ENCODE measurements at regions not wholly inside any gene's neighbourhood (a gene's known extent, or its start where the extent isn't known, plus 50 kb on each side); places are given as distances from the start of the nearest gene placed in this dataset.
A peak's percentile ranks its signal among the peaks of the same experiment; 100 is the strongest.
"Not testable (repeated sequence)": the region's sequence is repeated elsewhere in the genome, so short reads cannot be mapped to it uniquely, and the experiment has no call there.

DNA sequence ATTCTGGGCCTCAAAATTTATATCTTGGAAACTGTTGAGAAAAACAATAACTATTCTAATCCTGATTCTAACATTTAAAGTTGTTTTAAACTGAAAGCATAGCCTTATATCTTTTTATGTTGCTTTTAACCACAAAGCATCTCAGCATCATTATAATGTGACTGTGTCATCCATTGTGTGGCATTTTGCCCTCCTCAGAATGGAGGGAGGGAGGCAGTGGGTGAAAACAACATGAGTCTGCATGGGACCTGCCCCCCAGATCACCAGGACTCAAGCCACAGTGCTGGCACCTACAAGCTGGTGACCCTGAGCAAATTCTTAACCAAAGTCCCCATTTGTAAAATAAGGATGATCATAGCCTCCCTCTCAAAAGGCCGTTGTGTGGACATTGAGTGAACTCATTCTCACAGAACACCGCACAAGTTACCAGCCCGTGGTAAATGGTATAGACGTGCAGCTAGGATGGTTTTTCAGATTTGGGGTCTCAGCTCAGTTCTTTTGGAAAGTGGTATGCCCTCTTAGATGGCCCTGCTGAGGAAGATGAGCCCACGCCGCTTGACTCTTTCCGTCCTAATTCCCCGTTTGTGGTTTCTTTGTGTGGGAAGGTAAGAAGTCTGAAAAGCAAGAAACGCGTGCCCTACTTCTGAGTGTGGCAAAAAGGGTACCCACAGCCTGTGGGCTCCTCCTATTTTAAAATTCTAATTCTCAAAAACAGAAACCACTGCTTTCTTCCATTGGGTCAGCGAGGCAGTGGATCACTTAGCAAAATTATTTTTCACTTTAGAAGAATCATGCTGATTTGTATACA is 305.0 kb upstream of the ID2 start:
- no peak for DNase-seq

DNA sequence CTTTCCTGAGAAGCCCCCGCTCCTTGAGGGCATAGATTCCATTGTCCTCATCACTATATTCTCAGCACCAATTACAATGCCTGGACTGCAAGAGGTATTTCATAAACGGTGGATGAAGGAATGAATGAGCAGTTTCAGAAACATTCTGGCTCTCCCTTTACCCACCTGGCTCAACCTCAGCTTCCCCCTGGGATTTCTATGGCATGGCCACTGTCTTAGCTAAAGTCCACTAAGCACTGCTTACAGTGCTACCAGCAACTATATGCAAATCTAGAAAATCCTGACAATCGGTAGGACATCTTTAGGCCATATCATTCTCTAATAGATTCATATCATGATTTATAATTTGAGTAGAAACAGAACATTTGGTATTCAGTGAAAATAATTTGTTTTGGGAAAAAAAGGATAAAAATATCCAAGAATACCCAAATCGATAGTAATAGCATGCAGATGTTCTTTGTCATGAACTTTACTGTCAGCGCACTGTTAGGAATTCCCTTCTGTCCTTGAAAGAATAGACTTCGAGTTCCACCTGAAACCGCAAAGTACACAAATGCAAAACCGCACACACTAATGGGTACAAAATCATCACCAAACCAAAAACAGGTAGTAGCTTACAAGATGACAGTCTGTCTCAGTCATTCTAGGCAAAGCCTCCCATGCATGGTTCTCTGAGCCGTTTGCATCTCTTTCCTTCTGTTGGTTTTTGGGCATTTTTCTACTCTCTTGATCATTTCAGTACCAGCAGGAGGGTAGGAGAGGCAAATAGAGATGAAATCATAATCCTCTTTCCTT is 303.6 kb upstream of the ID2 start:
- no peak for DNase-seq

DNA sequence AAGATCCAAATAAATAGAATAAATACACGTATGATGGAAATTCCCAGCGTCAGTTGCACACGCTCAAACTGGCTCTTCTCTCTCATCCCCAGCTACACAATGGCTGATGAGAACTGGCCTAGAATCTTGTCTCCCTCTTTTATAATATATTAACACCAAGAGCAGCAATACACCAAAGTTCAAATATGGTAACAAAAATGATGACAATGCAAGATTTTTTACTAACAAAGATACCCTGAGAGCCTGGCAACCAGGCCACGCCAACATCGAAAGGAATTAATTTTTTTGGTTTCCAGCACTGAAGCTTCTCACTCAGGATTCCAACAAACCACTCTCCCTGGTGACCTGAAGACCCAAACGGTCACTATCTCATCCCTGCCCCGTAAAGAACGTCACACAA is 302.7 kb upstream of the ID2 start:
- no peak for DNase-seq

DNA sequence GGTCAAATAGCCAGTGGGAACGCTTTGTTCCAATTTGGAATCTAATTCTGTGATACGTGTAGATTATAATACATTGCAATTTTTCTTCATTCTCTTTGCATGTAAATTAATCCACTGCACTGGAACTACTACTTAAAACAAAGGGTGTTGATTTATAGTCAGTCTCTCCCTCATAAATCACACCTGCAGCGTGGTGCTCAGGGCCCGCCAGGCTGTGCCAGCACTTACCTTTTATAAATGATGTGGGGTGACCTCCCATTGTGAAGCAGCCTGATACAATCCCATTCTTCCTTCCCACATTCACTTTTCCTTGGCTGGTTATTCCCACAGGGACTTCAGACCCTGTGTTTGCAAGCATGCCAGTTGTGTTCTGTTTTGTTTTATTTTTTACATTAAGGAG is 302.3 kb upstream of the ID2 start:
- DNase-seq = no peak

DNA sequence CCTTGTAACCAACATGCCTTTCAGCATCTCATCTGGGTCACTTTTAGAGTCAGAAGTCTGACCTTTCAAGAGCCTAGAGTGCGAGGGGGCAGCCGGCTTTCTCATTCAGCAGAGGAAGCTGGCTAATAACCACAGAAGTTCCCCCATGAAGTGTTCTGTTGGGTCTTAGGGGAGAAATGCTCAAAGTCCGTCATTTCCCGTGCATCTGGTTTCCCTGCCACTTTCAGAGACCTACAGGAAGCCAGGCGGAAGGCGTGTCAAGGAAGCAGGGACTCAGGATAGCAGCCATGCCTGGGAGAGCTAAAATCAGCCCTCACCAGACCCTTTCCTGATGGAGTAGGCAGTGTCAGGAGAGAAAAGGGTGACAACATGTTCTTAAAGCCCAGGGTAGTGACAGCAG is 301.8 kb upstream of the ID2 start:
- peak; percentile 19 for DNase-seq

DNA sequence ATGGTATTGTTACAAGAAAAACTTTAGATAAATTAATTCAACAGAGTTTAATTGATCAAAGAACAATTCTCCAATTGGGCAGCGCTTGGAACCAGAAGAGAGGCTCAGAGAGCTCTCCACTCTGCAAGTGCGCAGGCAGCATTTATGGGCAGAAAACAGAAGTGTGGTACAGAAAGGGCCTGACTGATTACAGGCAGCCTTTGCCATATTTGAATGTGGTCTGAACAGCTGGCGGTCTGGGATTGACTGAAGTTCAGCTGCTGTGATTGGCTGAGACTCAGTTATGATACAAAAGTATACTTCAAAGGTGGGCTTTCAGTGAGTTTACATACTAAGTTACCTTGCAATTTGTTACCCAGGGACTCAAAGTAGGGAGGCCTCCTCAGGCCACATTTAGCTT is 301.3 kb upstream of the ID2 start:
- DNase-seq = peak; percentile 30

DNA sequence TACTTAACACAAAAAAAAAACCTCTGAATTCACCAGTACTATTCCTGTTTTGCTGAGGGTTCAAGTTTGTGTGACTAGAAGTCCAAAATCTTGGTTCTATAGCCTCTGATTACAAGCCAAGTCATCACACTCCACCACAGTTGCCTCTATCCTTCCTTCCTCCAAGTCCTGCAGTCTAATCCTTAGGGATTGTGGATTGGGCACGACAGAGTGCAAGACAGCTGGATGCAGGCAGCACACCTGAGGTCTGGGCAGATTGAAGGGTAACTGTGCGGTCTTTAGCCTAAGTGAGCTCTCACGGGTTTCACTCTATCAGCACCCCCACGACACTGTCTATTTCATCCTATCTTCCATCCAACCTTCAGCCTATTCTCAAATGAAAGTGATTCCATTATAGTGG is 299.4 kb upstream of the ID2 start:
- no peak for DNase-seq

DNA sequence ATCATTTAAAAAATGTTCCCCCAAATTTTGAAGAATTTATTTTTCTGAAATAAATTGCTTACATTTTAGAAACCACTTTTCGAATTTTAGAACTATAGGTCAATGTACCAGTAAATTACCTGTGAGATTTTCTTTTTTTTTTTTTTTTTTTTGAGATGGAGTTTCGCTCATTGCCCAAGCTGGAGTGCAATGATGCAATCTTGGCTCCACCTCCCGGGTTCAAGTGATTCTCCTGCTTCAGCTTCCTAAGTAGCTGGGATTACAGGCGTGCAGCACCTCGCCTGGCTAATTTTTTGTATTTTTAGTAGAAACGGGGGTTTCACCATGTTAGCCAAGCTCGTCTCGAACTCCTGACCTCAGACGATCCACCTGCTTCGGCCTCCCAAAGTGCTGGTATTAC is 295.1 kb upstream of the ID2 start:
- not testable (repeated sequence) for DNase-seq

DNA sequence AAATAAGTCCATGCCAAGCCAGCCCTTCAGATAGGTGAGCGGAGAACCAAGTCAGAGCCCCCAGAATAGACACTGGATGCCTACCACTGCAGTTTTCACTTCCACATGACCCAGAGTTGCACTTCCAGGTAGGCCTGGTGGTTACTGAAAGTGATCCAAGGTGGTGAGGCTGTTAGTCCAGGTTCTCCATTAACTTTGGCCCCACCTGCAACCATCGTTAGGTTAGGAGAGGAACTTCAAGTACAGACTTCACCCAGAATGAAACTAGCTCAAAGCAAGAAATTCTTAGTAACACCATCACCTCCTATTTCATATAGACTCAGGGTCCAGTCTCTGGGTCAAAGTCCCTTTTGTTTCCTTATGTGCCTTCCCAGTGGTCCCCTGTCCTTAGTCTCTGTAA is 293.1 kb upstream of the ID2 start:
- no peak for DNase-seq

DNA sequence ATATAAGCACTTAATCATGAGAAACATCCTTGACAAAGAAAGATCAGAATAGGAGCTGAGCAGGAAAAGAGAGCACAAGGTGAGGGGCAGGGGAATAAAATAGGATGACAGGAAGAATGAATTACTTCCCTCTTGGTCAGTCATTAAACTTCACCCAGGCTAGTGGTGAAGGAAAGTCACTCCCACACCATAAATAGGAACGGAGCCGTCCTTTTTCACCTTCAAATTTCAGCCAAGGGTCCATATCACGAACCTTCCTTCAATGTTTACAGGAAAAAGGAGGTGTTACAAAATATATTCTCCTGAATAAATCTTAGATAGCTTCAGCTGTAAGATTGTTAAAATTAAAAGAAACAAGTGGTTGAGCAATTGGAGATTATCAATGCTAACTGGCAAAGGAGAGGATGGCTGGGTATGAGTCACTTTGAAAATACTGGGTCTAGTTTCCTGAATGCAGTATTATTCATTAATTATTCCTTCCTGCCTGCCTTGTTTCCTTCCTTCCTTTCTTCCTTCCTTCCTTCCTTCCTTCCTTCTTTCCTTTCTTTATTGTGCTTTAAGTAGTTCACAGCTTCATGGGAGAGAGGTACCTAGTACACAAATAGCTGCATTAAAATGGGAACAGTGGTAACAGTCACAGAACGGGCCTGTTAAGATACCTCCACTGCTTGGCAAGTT is 292.3 kb upstream of the ID2 start:
- DNase-seq = no peak

DNA sequence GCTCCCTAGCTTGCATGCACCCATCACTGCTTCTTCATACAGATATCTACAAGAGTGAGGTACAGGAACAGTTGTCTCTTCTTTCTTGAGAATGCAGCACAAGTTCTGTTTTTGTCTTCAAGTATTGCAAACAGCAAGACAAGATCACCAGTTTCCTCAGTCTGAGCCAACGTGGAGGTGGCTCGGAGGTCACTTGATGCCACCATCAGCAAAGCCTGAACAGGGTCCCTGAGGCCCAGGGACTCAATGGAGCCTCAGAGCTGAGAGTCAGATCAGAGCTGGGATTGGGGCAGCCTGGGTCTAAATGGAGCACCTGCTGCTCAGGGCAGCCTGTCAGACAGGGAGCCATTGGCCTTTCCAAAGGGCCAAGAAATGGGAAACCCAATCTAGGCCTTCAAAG is 290.7 kb upstream of the ID2 start:
- DNase-seq = no peak

DNA sequence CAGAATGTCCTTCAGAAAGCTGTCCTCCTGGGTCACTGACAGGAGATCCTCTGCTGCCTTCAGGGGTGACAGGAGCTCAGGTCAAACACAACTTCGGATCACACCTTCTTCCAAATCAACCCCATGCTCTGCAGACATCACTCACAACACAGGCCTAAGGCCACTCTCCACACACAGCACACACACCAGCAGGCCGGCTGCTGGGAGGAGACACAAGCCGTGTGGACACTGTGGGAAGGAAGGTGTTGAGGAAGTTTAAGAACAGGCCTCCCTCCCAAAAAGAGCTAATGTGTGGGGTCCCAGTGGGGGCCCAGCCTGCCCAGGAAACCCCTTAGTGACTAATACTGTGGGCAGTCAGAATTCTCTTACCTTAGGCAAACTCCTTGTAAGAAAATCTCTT is 290.3 kb upstream of the ID2 start:
- no peak for DNase-seq

DNA sequence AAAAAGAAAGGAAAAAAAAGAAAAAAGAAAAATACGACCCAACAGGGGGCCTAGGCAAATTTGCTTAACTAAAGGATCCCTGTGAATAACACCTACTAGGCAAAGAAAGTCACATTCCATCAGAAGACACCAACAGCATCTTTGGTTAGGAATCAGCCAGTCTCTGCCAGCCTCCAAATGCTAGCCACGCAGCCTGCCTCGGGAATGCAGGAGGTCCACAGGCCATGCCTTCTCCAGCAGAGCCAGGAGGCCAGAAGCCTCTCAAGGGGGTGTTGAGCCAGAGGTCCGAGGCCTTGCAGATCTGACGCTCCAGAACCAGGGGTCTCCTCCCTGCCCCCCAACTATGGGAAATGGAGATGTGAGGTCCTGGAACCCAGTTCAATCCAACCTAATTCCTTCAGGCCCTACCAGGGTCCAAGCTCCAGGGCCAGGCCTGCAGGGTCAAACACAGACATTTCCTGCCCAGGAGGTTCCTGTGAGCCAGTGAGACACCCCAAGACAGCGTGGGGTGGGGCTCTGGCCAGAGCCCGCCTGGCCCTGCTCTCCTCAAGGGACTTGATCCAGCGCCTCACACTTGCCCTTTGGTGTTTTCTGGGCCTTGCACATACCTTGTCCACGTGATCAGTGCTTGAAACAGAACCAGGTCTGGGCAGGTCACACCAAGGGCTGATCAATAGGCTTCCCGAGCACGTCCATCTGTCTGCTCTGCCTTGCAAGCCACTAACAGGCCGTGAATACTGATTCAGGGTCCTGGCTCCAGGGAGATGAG is 289.6 kb upstream of the ID2 start:
- no peak for DNase-seq

DNA sequence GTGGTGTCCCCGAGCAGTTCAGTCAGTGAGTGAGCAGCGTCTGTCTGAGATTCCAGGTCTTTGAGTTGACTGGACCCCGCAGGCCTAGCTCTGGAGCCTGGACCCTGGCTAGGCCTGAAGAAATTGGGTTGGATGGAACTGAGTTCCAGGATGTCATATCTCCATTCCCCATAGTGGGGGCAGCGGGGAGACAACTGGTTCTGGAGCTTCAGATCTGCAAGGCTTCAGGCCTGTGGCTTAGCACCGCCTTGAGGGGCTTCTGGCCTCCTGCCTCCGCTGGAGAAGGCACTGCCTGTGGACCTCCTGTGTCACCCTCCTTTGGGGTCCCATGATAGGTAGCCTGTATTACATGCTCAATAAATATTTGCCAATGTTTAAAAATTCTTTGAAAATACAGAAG is 288.4 kb upstream of the ID2 start:
- DNase-seq = no peak

DNA sequence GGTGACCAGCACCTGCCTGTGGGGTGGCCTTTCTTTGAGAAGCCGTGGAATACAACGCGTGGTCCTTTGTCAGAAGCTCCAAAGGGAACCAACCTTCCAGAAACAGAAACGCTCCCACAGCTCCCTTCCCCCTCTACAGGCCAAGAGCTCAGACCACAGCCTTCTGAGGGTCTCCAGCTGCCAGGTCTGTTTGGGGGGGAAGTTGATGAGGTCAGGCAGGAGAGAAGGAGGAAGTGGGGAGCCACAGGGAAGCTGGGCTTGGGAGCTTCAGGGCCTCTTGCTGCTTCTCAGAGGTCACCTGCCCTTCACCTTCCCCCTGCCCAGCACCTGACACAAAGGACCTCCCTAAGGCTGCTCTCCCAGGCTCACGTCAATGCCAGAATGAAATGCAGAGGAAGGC is 287.7 kb upstream of the ID2 start:
- no peak for DNase-seq

DNA sequence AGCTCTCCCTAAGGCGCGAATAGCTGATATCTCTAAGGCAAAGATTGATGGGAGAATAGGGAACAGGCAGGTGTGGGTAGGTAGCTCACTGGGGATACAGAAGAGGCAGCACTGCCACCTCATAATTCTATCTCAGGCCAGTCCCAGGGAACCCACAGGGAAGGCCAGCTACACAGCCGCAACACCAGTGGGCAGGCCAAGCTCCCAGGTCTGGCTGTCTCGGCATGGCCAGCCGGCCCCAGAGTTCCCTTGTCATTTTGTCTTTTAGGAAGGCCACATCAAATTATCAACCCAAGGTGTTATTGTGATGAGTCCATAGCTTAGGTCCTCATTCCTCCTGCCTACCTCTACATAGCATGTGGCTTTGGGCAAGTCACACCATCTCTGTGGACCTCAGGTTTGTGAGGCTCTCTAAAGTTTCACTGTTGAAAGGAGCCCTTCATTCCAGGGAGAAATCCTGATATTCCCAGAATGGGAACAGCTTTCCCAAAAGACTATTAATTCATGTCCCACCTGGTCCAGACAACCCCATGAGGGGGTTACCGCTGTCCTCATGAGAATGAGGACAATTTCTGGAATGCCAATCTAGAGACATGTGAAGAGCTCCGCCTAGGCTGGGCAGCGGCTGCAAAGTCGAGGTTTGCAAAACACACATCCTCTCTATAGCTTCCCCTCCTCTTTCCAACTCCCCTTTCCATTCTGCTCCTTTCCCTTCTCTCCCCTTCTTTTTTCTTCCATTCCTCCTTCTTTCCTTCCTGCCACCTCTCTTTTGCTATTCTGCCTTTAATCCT is 287.1 kb upstream of the ID2 start:
- no peak for DNase-seq

DNA sequence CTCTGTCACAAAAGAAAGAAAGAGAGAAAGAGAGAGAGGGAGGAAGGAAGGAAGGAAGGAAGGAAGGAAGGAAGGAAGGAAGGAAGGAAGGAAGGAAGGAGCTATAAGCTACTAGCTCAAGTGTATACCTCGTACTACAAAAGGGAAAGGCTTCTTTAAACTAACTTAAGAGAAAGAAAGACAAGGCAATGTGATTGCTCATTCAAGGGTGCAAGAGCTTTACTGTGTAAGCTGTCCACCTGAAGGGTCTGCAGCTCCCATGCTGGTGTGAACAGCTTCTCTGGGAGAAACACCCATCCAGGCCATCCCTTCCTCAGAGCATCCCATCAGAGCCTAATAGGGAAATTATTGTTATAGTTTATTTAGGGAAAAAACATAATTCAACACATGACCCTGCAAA is 286.1 kb upstream of the ID2 start:
- no peak for DNase-seq

DNA sequence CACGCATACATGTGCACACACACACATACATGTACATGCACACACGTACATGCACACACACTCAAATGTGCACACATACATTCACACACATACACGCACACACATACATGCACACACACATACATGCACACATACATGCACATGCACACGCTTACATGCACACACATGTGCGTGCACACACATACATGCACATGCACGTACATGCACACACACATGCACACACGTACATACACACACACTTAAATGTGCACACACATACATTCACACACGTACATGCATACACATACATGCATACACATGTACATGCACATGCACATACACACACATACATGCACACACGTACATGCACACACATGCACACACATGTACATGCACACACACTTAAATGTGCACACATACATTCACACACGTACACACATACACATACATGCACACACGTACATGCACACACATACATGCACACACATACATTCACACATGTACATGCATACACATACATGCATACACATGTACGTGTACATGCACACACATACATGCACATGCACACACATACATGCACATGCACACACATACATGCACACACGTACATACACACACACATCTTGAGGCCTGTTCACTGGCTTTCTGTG is 283.7 kb upstream of the ID2 start:
- no peak for DNase-seq

DNA sequence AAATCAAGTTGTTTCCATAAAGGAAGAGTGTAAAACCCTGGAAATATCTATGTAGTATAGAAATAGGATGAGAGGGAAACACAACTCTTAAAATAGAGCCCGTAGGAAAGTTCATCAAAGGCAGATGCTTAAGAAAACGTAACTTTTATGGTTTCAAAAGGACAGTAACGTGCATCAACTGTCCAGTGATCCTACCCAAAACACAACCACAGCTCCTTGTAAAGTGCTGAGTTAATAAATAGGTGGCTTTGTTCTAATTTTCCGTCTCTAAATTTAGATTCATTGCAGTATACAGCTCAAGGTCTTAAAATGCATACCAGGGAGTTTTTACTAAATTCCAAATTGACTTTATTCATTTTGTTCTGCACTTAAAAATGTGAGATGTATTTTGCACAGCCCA is 282.1 kb upstream of the ID2 start:
- no peak for DNase-seq

DNA sequence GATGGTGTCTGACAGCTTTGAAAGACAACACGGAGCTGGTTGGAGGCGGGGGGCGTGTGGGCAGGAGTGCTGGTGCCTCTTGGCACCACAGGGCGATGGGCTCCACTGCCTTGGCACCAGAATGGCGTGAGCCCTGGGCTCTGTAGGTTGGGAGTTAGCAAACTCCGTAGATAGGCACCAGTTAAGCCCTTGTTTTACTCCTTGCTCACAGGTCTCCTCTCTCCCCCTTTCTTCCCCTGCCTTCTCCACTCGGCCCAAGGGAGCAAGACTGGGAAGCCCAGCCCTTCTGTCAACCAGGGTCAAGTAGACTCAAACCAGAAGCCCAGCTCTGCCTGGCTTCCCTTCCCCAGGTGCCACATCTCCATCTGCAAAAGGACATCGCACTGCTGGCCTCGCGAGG is 281.7 kb upstream of the ID2 start:
- no peak for DNase-seq

DNA sequence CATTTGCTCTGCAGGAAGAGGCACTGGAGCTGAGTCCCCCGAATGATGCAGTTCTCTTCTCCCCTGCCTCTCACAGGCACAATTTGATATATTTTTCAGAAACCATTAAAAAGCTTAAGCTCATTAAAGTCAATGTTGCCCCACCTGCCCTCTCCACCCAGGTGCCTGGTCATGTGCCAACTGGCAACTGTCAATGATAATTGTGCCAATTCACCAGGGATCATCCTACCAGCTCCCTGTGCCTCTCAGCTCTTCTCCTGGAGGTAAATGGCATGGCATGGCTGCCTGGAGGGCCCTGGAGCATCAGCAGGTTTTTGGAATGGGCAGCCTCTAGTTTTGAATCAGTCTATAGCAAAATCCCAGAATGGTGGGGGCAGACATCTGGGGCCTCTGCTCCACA is 279.6 kb upstream of the ID2 start:
- DNase-seq = no peak

DNA sequence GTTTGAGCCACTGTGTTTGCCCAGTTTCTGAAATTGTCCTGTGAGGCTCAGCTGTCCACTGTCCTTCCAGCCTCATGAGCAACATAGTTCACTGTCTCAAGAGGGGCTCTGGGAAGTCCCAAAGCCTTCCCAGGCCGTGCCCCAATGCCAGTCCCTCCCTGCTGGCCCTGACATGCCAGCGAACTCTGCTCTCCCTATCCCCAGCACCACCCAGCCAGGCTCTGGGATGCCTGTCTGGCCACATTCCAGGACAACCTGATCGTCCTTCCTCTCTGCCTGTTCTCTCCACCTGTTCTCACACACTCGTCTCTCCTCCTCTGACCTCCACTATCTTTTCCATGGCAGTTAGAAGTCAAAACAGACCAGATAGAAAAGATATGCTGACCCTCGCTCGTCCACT is 278.0 kb upstream of the ID2 start:
- no peak for DNase-seq

Data from hematopoietic multipotent progenitor cell treated with erythropoietin and hydrocortisone succinate and interleukin-3 and kit ligand, for 6 days (in vitro differentiated cells).